GM21390 (cell line): ENCODE measurements at regions not wholly inside any gene's neighbourhood (a gene's known extent, or its start where the extent isn't known, plus 50 kb on each side); places are given as distances from the start of the nearest gene placed in this dataset.
"Not testable (repeated sequence)": the region's sequence is repeated elsewhere in the genome, so short reads cannot be mapped to it uniquely, and the experiment has no call there.

Experiments used
- ATAC-seq: cut with Tn5 transposase; IDR thresholded peaks from one replicate; pipeline ENCODE4 v1.9.1; 2021; ENCODE audit not compliant: unreplicated experiment

GRCh38 chr14:22266142-22266442 lies 322.9 kb downstream of the DAD1 start:
- ATAC-seq, result no peak

- ATAC-seq, result no peak
These were observed 323.5 kb downstream of the DAD1 start for GRCh38 chr14:22265319-22266141.

GRCh38 chr14:22264759-22265158 lies 324.3 kb downstream of the DAD1 start:
- no peak for ATAC-seq

- ATAC-seq, result no peak
These were observed 325.1 kb downstream of the DAD1 start for GRCh38 chr14:22263961-22264360.

- ATAC-seq, result no peak
These were observed 326.1 kb downstream of the DAD1 start for GRCh38 chr14:22262881-22263280.

GRCh38 chr14:22255017-22255950 lies 333.7 kb downstream of the DAD1 start:
- ATAC-seq, result no peak

- ATAC-seq, result no peak
These were observed 336.3 kb downstream of the DAD1 start for GRCh38 chr14:22252686-22253085.

- no peak for ATAC-seq
These were observed 337.9 kb downstream of the DAD1 start for GRCh38 chr14:22251090-22251489.

GRCh38 chr14:22249770-22250169 lies 339.3 kb downstream of the DAD1 start:
- no peak for ATAC-seq

GRCh38 chr14:22243971-22244581 lies 344.9 kb downstream of the DAD1 start:
- no peak for ATAC-seq

GRCh38 chr14:22238320-22238719 lies 350.7 kb downstream of the DAD1 start:
- not testable (repeated sequence) for ATAC-seq

- no peak for ATAC-seq
These were observed 355.6 kb downstream of the DAD1 start for GRCh38 chr14:22233377-22233776.

GRCh38 chr14:22232933-22233332 lies 356.1 kb downstream of the DAD1 start:
- ATAC-seq, result no peak

GRCh38 chr14:22232486-22232885 lies 356.5 kb downstream of the DAD1 start:
- ATAC-seq, result no peak

GRCh38 chr14:22231018-22231417 lies 358.0 kb downstream of the DAD1 start:
- no peak for ATAC-seq

- ATAC-seq, result no peak
These were observed 358.5 kb downstream of the DAD1 start for GRCh38 chr14:22230517-22230916.

- ATAC-seq, result no peak
These were observed 361.9 kb downstream of the DAD1 start for GRCh38 chr14:22227084-22227483.

- ATAC-seq, result no peak
These were observed 362.6 kb downstream of the DAD1 start for GRCh38 chr14:22226381-22226780.

GRCh38 chr14:22225516-22226140 lies 363.4 kb downstream of the DAD1 start:
- ATAC-seq, result no peak

- ATAC-seq, result no peak
These were observed 367.5 kb downstream of the DAD1 start for GRCh38 chr14:22221508-22221907.

GRCh38 chr14:22220427-22220826 lies 368.6 kb downstream of the DAD1 start:
- ATAC-seq, result no peak
